HG02642 (cell line): ENCODE measurements at regions not wholly inside any gene's neighbourhood (a gene's known extent, or its start where the extent isn't known, plus 50 kb on each side); places are given as distances from the start of the nearest gene placed in this dataset.

ENCODE experiments used
- ATAC-seq: cut with Tn5 transposase; IDR thresholded peaks from one replicate; pipeline ENCODE4 v1.9.1; 2021; ENCODE audit warnings: mild to moderate bottlenecking; ENCODE audit not compliant: unreplicated experiment, poor library complexity

GRCh38 chr2:129438501-129439057, 540.9 kb upstream of the RAB6C start:
- no peak for ATAC-seq

GRCh38 chr2:129439406-129440302, 539.8 kb upstream of the RAB6C start:
- no peak for ATAC-seq

- no peak for ATAC-seq
Observed at GRCh38 chr2:129441610-129442009, 537.9 kb upstream of the RAB6C start.

- no peak for ATAC-seq
Observed at GRCh38 chr2:129443235-129443864, 536.1 kb upstream of the RAB6C start.

GRCh38 chr2:129443865-129444739, 535.4 kb upstream of the RAB6C start:
- no peak for ATAC-seq

GRCh38 chr2:129444751-129445150, 534.7 kb upstream of the RAB6C start:
- ATAC-seq = no peak

- no peak for ATAC-seq
Observed at GRCh38 chr2:129456691-129457090, 522.8 kb upstream of the RAB6C start.

- no peak for ATAC-seq
Observed at GRCh38 chr2:129457277-129457818, 522.1 kb upstream of the RAB6C start.

- no peak for ATAC-seq
Observed at GRCh38 chr2:129458006-129458405, 521.5 kb upstream of the RAB6C start.

- ATAC-seq = no peak
Observed at GRCh38 chr2:129458436-129458835, 521.0 kb upstream of the RAB6C start.

- ATAC-seq = no peak
Observed at GRCh38 chr2:129459200-129459876, 520.1 kb upstream of the RAB6C start.

- no peak for ATAC-seq
Observed at GRCh38 chr2:129459881-129460280, 519.6 kb upstream of the RAB6C start.

GRCh38 chr2:129460299-129461198, 518.9 kb upstream of the RAB6C start:
- ATAC-seq = no peak

GRCh38 chr2:129462349-129462748, 517.1 kb upstream of the RAB6C start:
- no peak for ATAC-seq

- no peak for ATAC-seq
Observed at GRCh38 chr2:129462967-129463366, 516.5 kb upstream of the RAB6C start.

GRCh38 chr2:129464036-129464435, 515.4 kb upstream of the RAB6C start:
- ATAC-seq = no peak

- ATAC-seq = no peak
Observed at GRCh38 chr2:129464631-129465030, 514.8 kb upstream of the RAB6C start.

GRCh38 chr2:129465045-129465444, 514.4 kb upstream of the RAB6C start:
- no peak for ATAC-seq

- ATAC-seq = no peak
Observed at GRCh38 chr2:129466389-129466788, 513.1 kb upstream of the RAB6C start.
